IMR-90 (cell line): ENCODE measurements at regions not wholly inside any gene's neighbourhood (a gene's known extent, or its start where the extent isn't known, plus 50 kb on each side); places are given as distances from the start of the nearest gene placed in this dataset.

Experiments
- ATAC-seq: fragments of 200-7000 bp; cut with Tn5 transposase; 2 replicates; pipeline ENCODE4 v1.9.1; 2020; ENCODE audit warnings: low read depth, mild to moderate bottlenecking, moderate library complexity
- BruUV-seq: library from RNA; stranded (reverse); fragments of 400-500 nt; replicated peaks from 2 replicates; lab custom pipeline; 2021; lab: Mats Ljungman, UMichigan
- CTCF ChIA-PET: fragments of 300-600 bp; formaldehyde crosslinking; extraction: SDS; loops from one replicate; lab custom pipeline; 2021; ENCODE audit warnings: antibody characterized with exemption; lab: Yijun Ruan, JAX
- POLR2A ChIA-PET: fragments of 300-600 bp; sonication (Branson Sonifier 250); formaldehyde crosslinking; loops from one replicate; lab custom pipeline; 2022; ENCODE audit warnings: antibody characterized with exemption; ENCODE audit not compliant: unreplicated experiment; lab: Charles Lee
- DNase-seq: peaks from one replicate; pipeline ENCODE4 v3.0.0; 2013
- H2AFZ ChIP-seq: replicated peaks from 2 replicates; pipeline ENCODE3; 2013; ENCODE audit warnings: low read length, mild to moderate bottlenecking; ENCODE audit not compliant: poor library complexity
- H2AK5ac ChIP-seq: 2 replicates; pipeline ENCODE4 v1.6.1; 2013; ENCODE audit warnings: low read depth, low read length, inconsistent platforms
- H2AK9ac ChIP-seq: replicated peaks from 2 replicates; pipeline ENCODE3; 2013; ENCODE audit warnings: mild to moderate bottlenecking, low read depth, low read length, moderate library complexity; ENCODE audit not compliant: poor library complexity
- H2BK120ac ChIP-seq: 2 replicates; pipeline ENCODE4 v1.6.1; 2013; ENCODE audit warnings: low read depth, low read length, inconsistent platforms
- H2BK15ac ChIP-seq: 3 replicates; pipeline ENCODE4 v1.6.1; 2013; ENCODE audit warnings: low read depth, low read length, inconsistent platforms
- H2BK20ac ChIP-seq: 2 replicates; pipeline ENCODE4 v1.6.1; 2013; ENCODE audit warnings: low read depth, mild to moderate bottlenecking, inconsistent platforms, low read length, moderate library complexity
- H2BK5ac ChIP-seq: 2 replicates; pipeline ENCODE4 v1.6.1; 2013; ENCODE audit warnings: mild to moderate bottlenecking, low read depth, low read length, inconsistent platforms; ENCODE audit not compliant: poor library complexity, severe bottlenecking
- H3K14ac ChIP-seq: replicated peaks from 2 replicates; pipeline ENCODE4 v1.6.1; 2013; ENCODE audit warnings: low read depth, low read length, inconsistent platforms
- H3K18ac ChIP-seq: 2 replicates; pipeline ENCODE4 v1.6.1; 2013; ENCODE audit warnings: low read depth, low read length, control low read depth
- H3K23ac ChIP-seq: 2 replicates; pipeline ENCODE4 v1.6.1; 2013; ENCODE audit warnings: low read depth, low read length, inconsistent platforms
- H3K27ac ChIP-seq: 2 replicates; pipeline ENCODE4 v1.5.1; 2013; ENCODE audit warnings: mild to moderate bottlenecking, control low read depth, low read length; ENCODE audit not compliant: insufficient read depth
- H3K27me3 ChIP-seq: 2 replicates; pipeline ENCODE4 v1.6.1; 2013; ENCODE audit warnings: low read length; ENCODE audit not compliant: control insufficient read depth, insufficient read depth
- H3K36me3 ChIP-seq: 2 replicates; pipeline ENCODE4 v1.6.1; 2013; ENCODE audit warnings: low read length, mixed read lengths; ENCODE audit not compliant: control insufficient read depth, insufficient read depth
- H3K4ac ChIP-seq: 2 replicates; pipeline ENCODE4 v1.6.1; 2013; ENCODE audit warnings: low read depth, low read length, inconsistent platforms
- H3K4me1 ChIP-seq: 2 replicates; pipeline ENCODE4 v1.6.1; 2013; ENCODE audit warnings: low read length, mixed read lengths; ENCODE audit not compliant: control insufficient read depth, insufficient read depth
- H3K4me2 ChIP-seq: 2 replicates; pipeline ENCODE4 v1.6.1; 2013; ENCODE audit warnings: low read depth, mild to moderate bottlenecking, control low read depth, low read length, moderate library complexity
- H3K4me3 ChIP-seq: 2 replicates; pipeline ENCODE4 v1.5.1; 2013; ENCODE audit warnings: low read depth, mild to moderate bottlenecking, control low read depth, low read length, moderate library complexity; ENCODE audit not compliant: insufficient read depth
- H3K56ac ChIP-seq: 2 replicates; pipeline ENCODE4 v1.6.1; 2013; ENCODE audit warnings: low read length, inconsistent platforms; ENCODE audit not compliant: insufficient read depth; ENCODE audit errors: extremely low read depth
- H3K79me1 ChIP-seq, 2 experiments: 2 replicates each; pipeline ENCODE4 v1.6.1; 2013; ENCODE audit warnings: low read length in 2 of 2, inconsistent platforms in 1 of 2, low read depth in 1 of 2
- H3K9ac ChIP-seq: 2 replicates; pipeline ENCODE4 v1.6.1; 2013; ENCODE audit warnings: low read depth, low read length, control low read depth
- H3K9me1 ChIP-seq: 2 replicates; pipeline ENCODE4 v1.6.1; 2013; ENCODE audit warnings: low read length, inconsistent platforms; ENCODE audit not compliant: insufficient read depth
- H3K9me3 ChIP-seq: 2 replicates; pipeline ENCODE4 v1.6.1; 2013; ENCODE audit warnings: low read length; ENCODE audit not compliant: control insufficient read depth, insufficient read depth
- H4K20me1 ChIP-seq: 2 replicates; pipeline ENCODE4 v1.6.1; 2013; ENCODE audit warnings: low read length, inconsistent platforms; ENCODE audit not compliant: insufficient read depth
- H4K5ac ChIP-seq: 2 replicates; pipeline ENCODE4 v1.6.1; 2013; ENCODE audit warnings: mild to moderate bottlenecking, low read depth, low read length, control low read depth
- H4K8ac ChIP-seq, 2 experiments: 2 replicates each; pipeline ENCODE4 v1.6.1; 2013; ENCODE audit warnings: low read depth in 2 of 2, low read length in 2 of 2, control low read depth in 1 of 2, inconsistent platforms in 1 of 2
- H4K91ac ChIP-seq: 2 replicates; pipeline ENCODE4 v1.6.1; 2013; ENCODE audit warnings: low read depth, low read length, inconsistent platforms; ENCODE audit not compliant: insufficient read depth
- BHLHE40 ChIP-seq: fragments of 150-350 bp; IDR thresholded peaks from 2 replicates; pipeline ENCODE4 v1.6.1; 2016; ENCODE audit warnings: mild to moderate bottlenecking, low read depth, low read length
- CEBPB ChIP-seq: IDR thresholded peaks from 2 replicates; pipeline ENCODE4 v1.6.1; 2012; ENCODE audit warnings: low read depth, low read length, improper control_type of control experiment
- CHD1 ChIP-seq: IDR thresholded peaks from 2 replicates; pipeline ENCODE4 v1.6.1; 2012; ENCODE audit warnings: low read depth, low read length, improper control_type of control experiment
- CTCF ChIP-seq: conservative IDR thresholded peaks from 2 replicates; pipeline ENCODE4 v1.5.1; 2012; ENCODE audit warnings: mild to moderate bottlenecking, low read depth, low read length, improper control_type of control experiment
- FOS ChIP-seq: fragments of 150-350 bp; IDR thresholded peaks from 2 replicates; pipeline ENCODE4 v1.6.1; 2016; ENCODE audit warnings: low read depth, low read length
- MAFK ChIP-seq: IDR thresholded peaks from 2 replicates; pipeline ENCODE4 v1.6.1; 2012; ENCODE audit warnings: low read depth, low read length, improper control_type of control experiment
- MAZ ChIP-seq: IDR thresholded peaks from 2 replicates; pipeline ENCODE4 v1.6.1; 2012; ENCODE audit warnings: low read depth, mild to moderate bottlenecking, low read length, improper control_type of control experiment, moderate library complexity, borderline replicate concordance
- MXI1 ChIP-seq: IDR thresholded peaks from 2 replicates; pipeline ENCODE4 v1.6.1; 2012; ENCODE audit warnings: low read depth, mild to moderate bottlenecking, low read length, moderate library complexity, borderline replicate concordance
- NFE2L2 ChIP-seq: fragments of 150-350 bp; IDR thresholded peaks from 2 replicates; pipeline ENCODE4 v1.6.1; 2016; ENCODE audit warnings: low read depth, mild to moderate bottlenecking, low read length
- POLR2A ChIP-seq: IDR thresholded peaks from 2 replicates; pipeline ENCODE4 v1.6.1; 2012; ENCODE audit warnings: mild to moderate bottlenecking, low read depth, low read length
- RAD21 ChIP-seq: IDR thresholded peaks from 2 replicates; pipeline ENCODE4 v1.6.1; 2012; ENCODE audit warnings: low read length, improper control_type of control experiment
- RCOR1 ChIP-seq: IDR thresholded peaks from 2 replicates; pipeline ENCODE4 v1.6.1; 2012; ENCODE audit warnings: mild to moderate bottlenecking, low read length, improper control_type of control experiment; ENCODE audit not compliant: insufficient replicate concordance
- RFX5 ChIP-seq: IDR thresholded peaks from 2 replicates; pipeline ENCODE4 v1.8.0; 2012; ENCODE audit warnings: low read depth, mild to moderate bottlenecking, low read length, moderate library complexity
- SMC3 ChIP-seq: fragments of 150-350 bp; IDR thresholded peaks from 2 replicates; pipeline ENCODE4 v1.6.1; 2016; ENCODE audit warnings: low read depth, mild to moderate bottlenecking, antibody characterized with exemption, low read length, moderate library complexity
- USF2 ChIP-seq: fragments of 150-350 bp; IDR thresholded peaks from 2 replicates; pipeline ENCODE4 v1.6.1; 2017; ENCODE audit warnings: mild to moderate bottlenecking, antibody characterized with exemption, low read length, low read depth
- WGBS, 2 experiments: methylation state at CpG; one replicate each; pipeline versions ENCODE4 v1.1.5 to v1.1.7; 2013; ENCODE audit warnings: missing lambda C conversion rate in 2 of 2; ENCODE audit not compliant: insufficient read length in 1 of 2; ENCODE audit errors: extremely low coverage in 2 of 2; 5-methylcytosine and 5-hydroxymethylcytosine counted together
- dilution Hi-C: fragments of 300-500 bp; cut with HindIII; formaldehyde crosslinking; loops from one replicate; pipeline ENCODE4 v1.14.3; 2018; ENCODE audit warnings: low sequenced_read_pairs; ENCODE audit not compliant: unreplicated experiment
- in situ Hi-C: fragments of 300-500 bp; cut with MboI; formaldehyde crosslinking; loops from 3 replicates; pipeline ENCODE4 v1.14.3; 2019; ENCODE audit warnings: low sequenced_read_pairs, inconsistent platforms, mixed read lengths
- intact Hi-C: fragments of 100-400 bp; cut with micrococcal nuclease; formaldehyde crosslinking; loops from 2 replicates; pipeline ENCODE4 v1.10.0; 2022
- TF ChIP-seq, protein P1 (sequence below): fragments of 150-350 bp; IDR thresholded peaks from 2 replicates; pipeline ENCODE4 v1.6.1; 2016; ENCODE audit warnings: low read depth, mild to moderate bottlenecking, low read length, moderate library complexity, borderline replicate concordance

GRCh38 chr21:17388226-17388625, 124.6 kb upstream of the CXADR start:
- POLR2A ChIA-PET, result no interaction called here
- H2AK9ac ChIP-seq, result peak overlapping the region; percentile 76
- H2BK120ac ChIP-seq, result no peak overlapping the region
- no peak overlapping the region for H2BK15ac ChIP-seq
- H4K8ac ChIP-seq, result no peak overlapping the region
- H3K79me1 ChIP-seq, result no peaks in the 10 kb centered on the region
- no peaks in the 10 kb centered on the region for H3K9me3 ChIP-seq
- H2BK20ac ChIP-seq, result no peak overlapping the region
- H3K23ac ChIP-seq, result no peak overlapping the region
- H3K9me1 ChIP-seq, result 0 out of 2 replicates have a peak, but pooled peaks cover 2% of the 10 kb centered on the region
- H3K36me3 ChIP-seq, result no peaks in the 10 kb centered on the region
- WGBS, 2 experiments, result 80% methylated on average over 1 of the region's 4 CpGs; no CpG with 5 or more reads in 1 of the 2 experiments
- no TSS peak for BruUV-seq
- no peak for ATAC-seq
- intact Hi-C loops (no loop called here), dilution Hi-C loops (no loop called here), in situ Hi-C loops (loop anchor here (5.0 kb wide), 1 partner anchor 194 kb away; no protein-coding TSS in a partner anchor)
- DNase-seq, result no peak
- CTCF ChIA-PET, result interaction anchor here (1.0 to 3.4 kb wide), 3 partner anchors 164 to 197 kb away, joined by 4 to 28 read pairs (median 26); no protein-coding TSS in a partner anchor
- H3K4ac ChIP-seq, result no peak overlapping the region
- H2AFZ ChIP-seq, result peak overlapping the region; percentile 71
- H3K56ac ChIP-seq, result no peak overlapping the region
- H2BK5ac ChIP-seq, result no peak overlapping the region
- no peaks in the 10 kb centered on the region for H3K4me1 ChIP-seq
- H3K4me3 ChIP-seq, result no peak overlapping the region
- no peak overlapping the region for H3K4me2 ChIP-seq
- H4K20me1 ChIP-seq, result no peaks in the 10 kb centered on the region
- H4K5ac ChIP-seq, result no peak overlapping the region
- no peak overlapping the region for H3K14ac ChIP-seq
- H4K91ac ChIP-seq, result no peak overlapping the region
- TF ChIP-seq FOS (no peak), BHLHE40 (no peak), RAD21 (no peak), POLR2A (no peak), MXI1 (no peak), RFX5 (no peak), MAZ (no peak), CHD1 (no peak), USF2 (no peak), CEBPB (no peak), CTCF (no peak), NFE2L2 (no peak), RCOR1 (no peak), SMC3 (no peak), MAFK (no peak)
- TF ChIP-seq, protein P1, sequence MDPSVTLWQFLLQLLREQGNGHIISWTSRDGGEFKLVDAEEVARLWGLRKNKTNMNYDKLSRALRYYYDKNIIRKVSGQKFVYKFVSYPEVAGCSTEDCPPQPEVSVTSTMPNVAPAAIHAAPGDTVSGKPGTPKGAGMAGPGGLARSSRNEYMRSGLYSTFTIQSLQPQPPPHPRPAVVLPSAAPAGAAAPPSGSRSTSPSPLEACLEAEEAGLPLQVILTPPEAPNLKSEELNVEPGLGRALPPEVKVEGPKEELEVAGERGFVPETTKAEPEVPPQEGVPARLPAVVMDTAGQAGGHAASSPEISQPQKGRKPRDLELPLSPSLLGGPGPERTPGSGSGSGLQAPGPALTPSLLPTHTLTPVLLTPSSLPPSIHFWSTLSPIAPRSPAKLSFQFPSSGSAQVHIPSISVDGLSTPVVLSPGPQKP, result no peak
- no peaks in the 10 kb centered on the region for H3K27me3 ChIP-seq
- no peak overlapping the region for H2AK5ac ChIP-seq
- no peak overlapping the region for H3K18ac ChIP-seq
- no peak overlapping the region for H3K9ac ChIP-seq
- H3K27ac ChIP-seq, result no peak overlapping the region
